NCI-H446 (cell line): ENCODE measurements at regions not wholly inside any gene's neighbourhood (a gene's known extent, or its start where the extent isn't known, plus 50 kb on each side); places are given as distances from the start of the nearest gene placed in this dataset.
"Not testable (repeated sequence)": the region's sequence is repeated elsewhere in the genome, so short reads cannot be mapped to it uniquely, and the experiment has no call there.

Experiments used
- DNase-seq, 2 experiments: peaks; one replicate each; lab custom pipeline; 2025; lab: John Stamatoyannopoulos, UW

DNA sequence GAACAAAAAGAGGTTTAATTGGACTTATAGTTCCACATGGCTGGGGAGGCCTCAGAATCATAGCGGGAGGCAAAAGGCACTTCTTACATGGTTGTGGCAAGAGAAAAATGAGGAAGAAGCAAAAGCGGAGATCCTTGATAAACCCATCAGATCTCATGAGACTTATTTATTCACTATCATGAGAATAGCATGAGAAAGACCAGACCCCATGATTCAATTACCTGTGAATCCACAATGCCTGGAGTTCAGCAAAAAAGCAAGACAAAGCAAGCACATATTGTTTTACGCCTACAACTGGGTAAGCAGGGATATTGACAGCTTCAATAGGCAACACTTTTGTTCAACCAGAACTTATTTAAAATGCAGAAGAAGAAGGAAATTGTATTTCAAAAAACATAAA, 218.2 kb downstream of the RPL10L start:
- no peak for DNase-seq

DNA sequence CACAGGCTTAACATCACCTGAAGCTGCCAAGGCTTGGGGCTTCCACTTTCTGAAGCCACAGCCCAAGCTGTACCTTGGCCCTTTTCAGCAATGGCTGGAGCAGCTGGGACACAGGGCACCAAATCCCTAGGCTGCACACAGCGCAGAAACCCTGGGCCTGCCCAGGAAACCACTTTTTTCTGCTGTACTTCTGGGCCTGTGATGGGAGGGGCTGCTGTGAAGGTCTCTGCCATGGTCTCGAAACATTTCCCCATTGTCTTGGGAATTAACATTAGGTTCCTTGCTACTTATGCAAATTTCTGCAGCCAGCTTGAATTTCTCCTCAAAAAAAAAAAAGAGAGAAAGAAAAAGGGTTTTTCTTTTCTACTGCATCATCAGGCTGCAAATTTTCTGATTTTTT, 219.1 kb downstream of the RPL10L start:
- no peak for DNase-seq

DNA sequence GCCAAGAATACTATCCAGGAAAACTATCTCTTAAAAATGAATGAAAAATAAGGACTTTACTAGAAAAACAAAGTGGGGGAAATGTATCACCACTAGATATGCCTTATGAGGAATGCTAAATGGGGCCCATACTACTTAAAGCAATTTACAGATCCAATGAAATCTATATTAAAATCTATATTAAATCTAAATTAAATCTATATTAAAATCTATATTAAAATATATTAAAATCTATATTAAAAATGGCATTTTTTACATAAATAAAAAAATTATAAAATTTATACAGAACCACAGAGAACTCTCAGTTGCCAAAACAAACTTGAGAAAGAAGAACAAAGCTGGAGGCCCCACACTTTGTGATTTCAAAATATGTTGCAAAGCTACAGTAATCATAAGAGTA, 234.5 kb downstream of the RPL10L start:
- DNase-seq: no peak

DNA sequence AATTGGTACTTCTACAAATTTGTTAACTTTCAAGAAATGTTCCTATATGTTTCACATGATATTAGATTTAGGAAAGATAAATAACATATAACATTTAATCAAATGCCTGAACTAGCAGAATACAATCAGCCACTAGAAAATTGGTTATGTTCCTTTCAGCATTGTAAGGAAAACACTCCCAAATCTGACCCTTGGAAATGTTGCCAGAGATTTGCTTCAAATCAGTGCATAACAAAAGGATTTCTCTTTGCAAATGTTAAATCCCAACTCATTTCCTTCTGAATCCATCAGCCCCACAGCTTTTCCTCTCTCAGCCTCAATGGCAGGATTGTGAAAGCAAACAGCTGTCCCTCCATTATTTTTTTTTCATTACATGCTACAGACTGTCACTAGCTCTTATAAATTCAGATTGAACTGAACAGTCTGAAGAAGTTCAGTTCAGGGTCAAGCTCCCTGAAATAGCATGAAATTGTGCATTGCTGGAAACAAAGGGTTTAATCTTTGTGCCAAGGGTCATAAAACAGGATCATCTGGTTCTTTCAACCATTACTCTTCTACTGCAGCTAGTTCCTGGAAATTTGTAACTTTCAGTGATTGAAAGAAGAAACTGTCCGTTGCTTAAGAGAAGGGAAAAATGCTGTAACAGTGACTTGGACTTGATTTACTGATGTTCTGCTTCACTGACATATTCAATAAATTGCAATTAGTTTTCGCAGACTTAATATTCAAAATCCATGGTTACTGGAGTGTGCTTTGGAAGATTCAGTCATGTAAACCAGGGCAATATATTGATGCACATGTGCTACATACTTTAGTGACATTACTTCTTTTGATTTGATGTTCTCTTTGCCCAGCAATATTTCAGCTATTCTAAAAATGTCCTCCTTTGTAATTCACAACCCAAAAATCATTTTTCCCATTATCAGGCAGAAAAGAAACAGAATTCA, 246.4 kb downstream of the RPL10L start:
- peak in 1 of 2 experiments; percentile 45 for DNase-seq

DNA sequence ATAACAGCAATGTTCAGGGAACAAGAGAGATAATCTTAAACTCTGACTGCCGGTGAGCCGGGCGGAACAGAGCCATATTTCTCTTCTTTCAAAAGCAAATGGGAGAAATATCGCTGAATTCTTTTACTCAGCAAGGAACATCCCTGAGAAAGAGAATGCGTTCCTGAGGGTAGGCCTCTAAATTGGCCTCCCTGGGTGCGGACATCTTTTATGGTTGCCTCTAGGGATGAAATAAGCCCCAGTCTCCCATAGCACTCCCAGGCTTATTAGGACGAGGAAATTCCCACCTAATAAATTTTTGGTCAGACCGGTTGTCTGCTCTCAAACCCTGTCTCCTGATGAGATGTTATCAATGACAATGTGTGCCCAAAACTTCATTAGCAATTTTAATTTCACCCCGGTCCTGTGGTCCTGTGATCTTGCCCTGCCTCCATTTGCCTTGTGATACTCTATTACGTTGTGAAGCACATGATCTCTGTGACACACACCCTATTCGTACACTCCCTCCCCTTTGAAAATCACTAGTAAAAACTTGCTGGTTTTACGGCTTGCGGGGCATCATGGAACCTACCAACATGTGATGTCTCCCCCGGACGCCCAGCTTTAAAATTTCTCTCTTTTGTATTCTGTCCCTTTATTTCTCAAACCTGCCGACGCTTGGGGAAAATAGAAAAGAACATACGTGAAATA, 249.4 kb downstream of the RPL10L start:
- DNase-seq: not testable (repeated sequence)

DNA sequence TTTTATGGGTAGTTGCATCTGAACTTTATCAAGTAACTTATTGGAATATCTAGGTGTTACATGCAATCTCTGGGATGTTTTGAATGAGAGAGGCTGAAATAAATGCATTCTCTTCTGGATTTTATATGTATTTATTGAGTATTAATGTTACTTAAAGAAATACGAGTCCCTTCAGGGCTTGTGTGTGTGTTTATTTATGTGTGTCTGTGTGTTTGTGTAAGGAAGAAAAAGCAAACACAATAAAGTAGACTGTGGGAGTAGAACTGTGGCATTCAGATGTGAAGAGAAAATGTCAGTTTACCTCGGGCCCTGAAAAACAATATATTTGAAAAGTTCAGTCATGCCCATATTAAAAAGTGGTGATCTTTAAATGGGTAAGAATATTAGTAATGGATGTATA, 250.5 kb downstream of the RPL10L start:
- DNase-seq: no peak

DNA sequence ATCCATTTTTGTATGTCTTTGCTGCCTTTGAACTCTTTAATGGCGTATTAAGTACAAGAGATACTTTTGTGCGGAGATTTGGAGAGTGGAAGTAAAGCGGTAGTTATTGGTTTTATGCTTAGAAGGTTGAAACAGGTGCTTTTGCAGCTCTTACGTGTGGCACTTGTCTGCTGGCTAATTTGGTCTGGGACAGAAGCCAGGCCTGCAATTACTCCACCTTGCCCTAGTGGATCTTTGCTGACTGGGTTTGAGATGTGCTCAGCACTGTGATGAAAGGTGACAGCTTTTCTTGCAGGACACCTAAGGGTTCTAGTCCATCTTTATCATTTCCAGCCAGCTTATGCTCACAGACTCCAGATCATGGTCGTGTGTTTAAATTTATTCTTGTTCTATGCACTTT, 252.5 kb downstream of the RPL10L start:
- DNase-seq: peak in 1 of 2 experiments; percentile 24

DNA sequence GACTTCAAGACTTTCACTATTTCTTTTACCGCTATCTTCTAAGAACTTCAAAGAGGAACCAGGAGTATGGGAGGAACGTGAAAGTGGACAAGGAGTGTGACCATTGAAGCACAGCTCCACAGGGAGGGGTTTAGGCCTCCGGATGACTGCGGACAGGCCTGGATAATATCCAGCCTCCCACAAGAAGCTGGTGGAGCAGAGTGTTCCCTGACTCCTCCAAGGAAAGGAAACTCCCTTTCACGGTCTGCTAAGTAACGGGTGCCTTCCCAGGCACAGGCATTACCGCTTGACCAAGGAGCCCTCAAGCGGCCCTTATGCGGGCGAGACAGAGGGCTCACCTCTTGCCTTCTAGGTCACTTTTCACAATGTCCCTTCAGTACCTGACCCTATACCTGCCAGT, 267.0 kb downstream of the RPL10L start:
- DNase-seq: no peak

DNA sequence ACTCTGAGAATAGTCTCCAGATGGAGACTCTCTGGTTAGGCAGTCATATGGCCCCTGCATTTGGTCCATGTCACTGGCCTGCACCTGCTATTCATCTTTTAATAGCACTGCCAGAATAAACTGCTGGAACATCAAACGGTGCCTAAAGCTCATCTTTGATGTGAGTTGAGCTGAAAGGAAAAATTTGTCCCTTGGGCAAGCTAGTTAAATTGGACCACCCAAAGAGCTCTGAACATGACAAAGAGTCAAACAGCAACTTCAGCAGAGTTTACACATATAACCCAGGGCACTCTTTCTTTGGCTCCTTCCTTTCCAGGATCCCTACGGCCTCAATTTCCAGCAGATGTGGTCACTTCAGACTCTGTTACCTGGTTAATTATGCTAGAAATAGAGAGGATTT, 269.9 kb downstream of the RPL10L start:
- no peak for DNase-seq

DNA sequence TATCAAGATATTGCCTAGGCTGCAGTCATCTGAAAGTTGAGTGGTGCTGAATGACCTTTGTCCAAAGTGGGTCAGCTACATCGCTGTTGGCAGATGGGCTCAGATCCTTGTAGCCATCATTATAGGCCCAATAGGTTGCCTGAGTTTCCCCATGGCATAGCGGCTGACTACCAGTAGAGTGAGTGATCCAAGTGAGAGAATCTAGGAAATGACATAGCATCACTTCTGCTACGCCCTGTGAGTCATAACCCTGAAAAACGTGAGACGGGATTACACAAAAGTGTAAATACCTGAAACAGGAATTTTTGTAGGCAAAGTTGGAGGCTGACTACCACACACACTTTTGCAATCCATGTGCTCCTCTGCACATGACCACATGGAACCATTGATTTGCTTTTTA, 273.3 kb downstream of the RPL10L start:
- no peak for DNase-seq

DNA sequence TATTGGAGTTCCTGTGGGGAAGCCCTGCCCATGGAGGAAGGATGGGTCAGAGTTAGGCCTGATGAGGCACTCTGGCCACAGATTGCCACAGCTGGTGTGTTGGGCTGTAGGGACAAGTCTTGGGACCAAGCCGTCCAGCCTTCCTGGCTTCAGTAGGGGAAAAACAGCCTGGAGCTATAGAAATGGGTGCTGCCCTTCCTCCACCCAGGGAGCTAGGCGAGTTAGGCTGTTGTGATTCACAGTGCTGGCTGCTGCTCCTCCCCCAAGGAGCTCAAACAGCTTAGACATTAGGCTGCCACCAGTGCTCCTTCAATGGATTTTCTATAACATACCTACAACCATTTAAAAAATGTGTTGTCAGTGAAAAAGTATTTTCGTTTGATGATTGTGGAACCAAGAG, 274.3 kb downstream of the RPL10L start:
- DNase-seq: no peak

DNA sequence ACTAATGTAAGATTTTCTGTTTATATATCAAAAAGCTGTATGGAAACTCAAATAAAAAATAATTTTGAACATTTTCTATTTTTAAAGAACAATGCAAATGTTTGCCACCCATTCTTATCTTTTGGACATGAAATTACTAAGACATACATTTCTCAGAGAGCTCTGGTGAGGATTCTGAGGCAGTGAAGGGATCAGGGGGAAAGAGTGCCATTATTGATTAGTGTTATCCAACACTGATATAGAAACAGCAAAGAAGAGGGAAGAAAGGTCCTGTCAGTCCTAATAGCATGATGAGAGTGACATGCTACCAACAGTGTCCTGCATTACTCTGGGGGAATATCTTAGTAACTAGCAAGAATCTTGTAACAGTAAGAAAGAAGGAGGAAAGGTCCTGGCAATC, 282.2 kb downstream of the RPL10L start:
- DNase-seq: no peak

DNA sequence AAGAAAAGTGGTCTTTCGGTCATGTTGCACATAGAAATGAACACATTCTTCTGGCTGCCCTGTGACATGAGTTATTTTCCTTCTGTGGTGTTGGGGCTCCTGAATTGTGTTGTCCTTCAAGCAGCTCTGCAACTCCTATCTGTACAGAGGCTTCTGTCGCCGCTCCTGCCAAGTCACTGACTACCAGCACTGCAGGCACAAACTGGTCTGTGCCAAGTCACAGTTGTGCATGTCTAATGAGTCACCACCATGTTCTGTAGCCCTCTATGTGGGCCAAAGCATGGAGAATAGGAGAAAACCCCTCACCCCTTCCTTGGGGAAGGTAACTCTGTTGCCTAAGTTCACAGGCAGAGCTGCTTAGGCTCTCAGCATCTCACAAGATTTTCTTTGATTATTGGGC, 283.3 kb downstream of the RPL10L start:
- DNase-seq: peak; percentile 33 to 72

DNA sequence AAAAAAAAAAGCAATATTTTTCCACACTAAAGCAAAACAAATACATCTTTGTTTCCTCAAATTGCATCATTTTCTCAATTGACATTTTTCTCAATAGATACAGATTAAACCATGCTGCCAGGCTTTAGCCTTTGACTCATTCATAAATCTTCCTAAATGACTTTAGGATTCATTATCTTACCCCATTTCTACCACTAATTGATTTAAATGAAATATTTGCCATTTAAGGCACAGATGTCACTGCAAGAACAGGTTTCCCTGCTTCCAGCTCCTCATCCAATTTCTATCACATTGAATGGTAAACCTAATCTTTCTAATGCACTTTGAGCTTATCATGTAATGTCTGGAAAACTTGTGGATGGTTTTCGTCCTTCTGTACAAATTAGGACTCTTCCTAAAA, 298.7 kb downstream of the RPL10L start:
- no peak for DNase-seq

DNA sequence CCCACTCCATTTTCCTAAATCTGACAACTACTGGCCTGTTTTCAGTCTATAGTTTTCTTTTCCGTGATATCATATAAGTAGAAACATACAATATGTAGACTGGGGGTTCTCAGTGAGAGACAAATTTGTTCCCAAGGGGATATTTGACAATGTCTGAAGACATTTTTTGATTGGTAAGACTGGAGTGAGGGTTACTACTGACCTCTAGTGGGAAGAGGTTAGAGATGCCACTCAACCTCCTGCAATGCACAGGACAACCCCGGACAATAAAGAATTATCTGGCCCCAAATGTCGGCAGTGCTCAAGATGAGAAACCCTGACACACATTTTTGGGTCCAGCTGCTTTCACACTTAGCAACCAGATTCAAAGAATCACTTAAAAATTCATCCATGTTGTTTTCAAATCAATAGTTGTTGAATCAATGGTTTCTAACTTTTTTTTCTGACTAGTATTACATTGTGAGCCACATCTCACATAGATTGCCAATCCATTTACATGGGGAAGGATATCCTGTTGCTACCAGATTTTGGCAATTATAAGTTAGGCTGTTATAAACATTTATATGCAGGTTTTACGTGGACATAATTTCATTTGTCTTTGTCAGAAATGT, 307.1 kb downstream of the RPL10L start:
- peak; percentile 22 to 65 for DNase-seq

DNA sequence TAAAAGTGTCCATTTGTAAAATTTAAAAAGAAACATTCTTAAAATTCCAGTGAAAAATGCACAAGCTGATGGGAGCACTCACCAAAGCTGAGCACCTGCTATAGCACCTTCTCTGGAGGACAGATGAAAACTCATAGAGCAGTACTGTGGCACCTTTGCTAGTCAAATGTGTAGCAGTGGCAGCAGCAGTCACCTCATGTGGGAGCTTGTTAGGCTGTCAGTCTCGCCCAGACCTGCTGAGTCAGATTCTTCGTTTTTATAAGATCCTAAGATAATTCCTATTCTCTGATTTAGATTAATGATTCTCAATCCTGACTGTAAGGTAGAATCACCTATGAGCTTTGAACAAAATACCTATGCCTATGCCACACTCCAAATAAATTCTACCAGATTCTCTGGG, 325.8 kb downstream of the RPL10L start:
- DNase-seq: no peak

DNA sequence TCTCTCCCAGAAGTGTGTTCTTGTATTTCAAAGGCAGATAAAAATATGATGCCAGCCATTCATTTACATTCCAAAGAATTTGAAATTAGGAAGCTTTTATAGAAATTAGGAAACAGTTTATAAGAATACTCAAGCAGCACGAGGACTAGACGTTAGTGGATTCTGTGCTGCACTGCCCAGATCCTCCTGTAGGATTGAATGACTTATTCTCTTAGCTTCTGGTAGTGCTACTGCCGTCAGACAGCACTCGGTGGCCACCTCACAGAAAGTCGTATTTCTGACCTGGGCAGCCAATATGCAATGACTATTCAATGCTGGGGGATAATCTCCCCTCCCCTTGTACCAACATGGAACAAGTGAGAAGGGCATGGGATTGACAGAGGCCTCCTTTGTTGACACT, 326.4 kb downstream of the RPL10L start:
- no peak for DNase-seq

DNA sequence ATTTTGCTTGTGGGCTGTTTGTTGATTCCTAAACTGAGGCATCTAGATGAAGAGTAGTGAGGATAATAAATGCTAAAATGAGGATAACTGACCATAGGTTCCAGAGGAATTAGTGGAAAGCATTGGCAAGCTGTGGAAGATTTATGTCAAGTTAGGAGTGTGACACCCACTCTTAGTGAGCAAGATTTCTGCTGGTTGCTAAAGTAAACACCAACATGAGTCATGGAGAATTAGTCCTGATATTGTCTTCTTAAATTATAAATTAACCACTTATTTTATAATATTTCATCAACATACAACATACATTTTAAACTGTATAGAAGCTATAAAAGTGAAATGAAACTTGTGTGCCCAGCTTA, 328.2 kb downstream of the RPL10L start:
- DNase-seq: no peak

DNA sequence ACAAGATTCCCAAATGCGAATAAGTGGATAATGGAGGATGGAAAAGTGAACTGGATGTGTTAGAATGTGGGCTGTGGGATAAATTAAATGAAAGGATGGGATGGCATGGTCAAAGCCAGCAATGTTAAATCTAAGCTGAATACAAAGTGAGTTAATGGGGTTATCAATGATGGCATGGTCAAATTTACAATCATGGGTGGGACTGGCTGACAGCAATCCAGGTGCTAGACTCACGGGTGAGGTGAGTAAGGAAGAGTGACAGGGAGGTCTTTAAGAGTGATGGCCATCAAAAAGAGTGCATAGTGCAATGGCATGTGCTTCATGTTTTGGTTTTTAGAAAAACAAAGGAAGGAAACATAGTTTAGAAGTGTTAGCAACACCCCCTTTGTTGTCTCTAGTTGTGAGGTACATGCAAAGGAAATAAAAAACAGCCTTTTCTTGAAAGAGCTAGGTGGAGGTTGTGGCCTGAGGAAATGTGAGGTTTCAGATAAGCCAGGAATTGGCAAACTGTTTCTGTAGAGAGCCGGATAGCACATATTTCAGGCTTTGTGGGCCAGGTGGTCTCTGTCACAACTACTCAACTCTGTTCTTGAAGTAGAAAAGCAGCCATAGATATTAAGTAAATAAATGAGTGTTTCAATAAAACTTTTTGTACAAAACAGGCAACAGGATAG, 328.7 kb downstream of the RPL10L start:
- DNase-seq: no peak

DNA sequence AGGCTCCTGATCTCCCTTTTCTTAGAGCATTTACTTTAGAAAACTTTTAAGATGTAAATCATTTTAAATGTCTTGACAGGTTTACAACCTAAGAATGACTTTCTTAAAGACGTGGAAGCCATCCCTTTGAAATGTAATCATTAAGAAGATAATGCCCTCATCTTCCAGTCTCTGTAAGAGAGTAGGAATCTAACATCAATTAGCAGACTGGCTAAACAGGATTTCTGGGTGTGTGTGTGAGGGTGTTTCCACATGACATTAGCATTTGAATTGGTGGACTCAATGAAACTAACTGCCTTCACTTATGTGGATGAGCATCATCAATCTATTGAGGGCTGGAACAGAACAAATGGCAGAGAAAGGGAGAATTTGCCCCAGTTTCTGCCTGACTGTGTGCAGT, 329.5 kb downstream of the RPL10L start:
- DNase-seq: no peak

DNA sequence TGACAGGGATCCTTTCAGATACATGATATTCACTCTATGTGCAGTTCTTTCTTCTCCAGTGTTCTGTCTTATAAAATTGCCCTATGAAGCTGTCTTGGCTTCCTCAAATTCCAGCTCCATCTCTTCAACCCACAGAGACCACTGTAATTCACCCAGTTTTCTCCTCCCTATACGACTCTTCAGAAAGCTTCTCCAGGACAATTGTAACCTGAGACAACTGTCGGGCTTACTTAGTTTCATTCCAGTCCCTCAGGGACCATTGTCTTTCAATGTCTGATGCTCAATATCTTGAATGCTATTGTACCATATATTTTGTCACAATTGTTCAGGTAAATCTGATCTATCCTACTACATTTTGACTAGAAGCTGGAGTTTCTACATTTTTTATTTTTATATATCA, 345.3 kb downstream of the RPL10L start:
- no peak for DNase-seq

DNA sequence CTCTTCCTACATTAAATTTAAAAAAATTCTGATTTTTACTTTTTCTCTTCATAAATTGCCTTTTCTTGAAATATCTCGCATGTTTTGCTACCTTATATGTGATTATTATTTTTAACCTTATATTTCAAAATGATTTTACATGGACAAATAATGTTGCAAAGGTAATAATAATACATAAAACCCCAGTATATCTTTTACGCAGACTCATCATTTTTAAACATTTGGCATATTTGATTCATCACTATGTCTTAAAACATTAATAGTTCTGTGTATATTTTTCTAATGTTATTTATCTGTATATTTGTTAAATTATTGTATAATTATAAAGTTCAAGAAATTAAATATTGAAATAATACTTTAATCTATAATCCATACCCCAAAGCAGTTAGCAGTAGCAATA, 350.8 kb downstream of the RPL10L start:
- DNase-seq: no peak

DNA sequence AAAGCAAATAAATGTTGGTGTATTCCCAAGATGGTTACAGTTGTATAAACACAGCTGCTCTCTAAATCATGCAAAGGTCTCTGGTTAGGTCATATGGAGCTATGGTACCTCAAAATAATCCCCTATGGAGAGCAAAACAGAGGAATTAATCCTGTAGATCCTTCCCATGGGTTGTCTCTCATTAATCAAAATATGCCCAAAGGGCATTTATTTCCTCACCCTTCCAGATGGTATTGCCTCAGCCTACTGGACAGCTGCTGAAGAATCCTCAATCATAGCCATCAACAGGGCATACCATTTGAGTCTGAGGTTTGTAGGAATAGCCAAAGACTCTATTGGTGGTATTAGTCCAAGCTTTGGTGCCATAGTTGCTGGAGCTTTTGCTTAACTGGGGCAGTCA, 360.9 kb downstream of the RPL10L start:
- DNase-seq: peak in 1 of 2 experiments; percentile 10
